ENCODE measurements at regions not wholly inside any gene's neighbourhood (a gene's known extent, or its start where the extent isn't known, plus 50 kb on each side); places are given as distances from the start of the nearest gene placed in this dataset.

GRCh38 chr6:44560458-44561059, 173.1 kb downstream of the CDC5L start:
- no peak for DNase-seq (ENCODE audit: low spot score)

GRCh38 chr6:44561060-44561623, 173.6 kb downstream of the CDC5L start:
- no peak for DNase-seq (ENCODE audit: low spot score)

- DNase-seq (ENCODE audit: low spot score): no peak
These were observed 174.5 kb downstream of the CDC5L start for GRCh38 chr6:44561832-44562665.

DNA sequence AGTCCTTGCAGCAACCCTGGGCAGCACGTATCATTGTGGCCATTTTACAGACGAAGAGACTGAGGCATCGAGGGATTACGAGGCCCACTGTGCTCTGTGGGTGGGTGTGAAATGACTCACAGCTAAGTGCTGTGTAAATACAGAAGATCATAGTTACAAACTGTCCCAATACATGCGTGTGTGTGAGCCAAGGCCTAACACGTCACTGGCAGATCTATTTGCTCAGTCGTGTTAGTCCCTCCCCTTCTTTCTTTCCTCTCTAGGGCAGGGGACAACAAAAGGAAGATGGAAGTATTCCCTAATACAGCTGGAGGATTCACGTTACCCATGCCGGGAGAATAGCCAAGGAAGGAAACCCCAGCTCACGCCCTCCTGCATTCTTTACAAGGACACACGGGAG, 175.9 kb downstream of the CDC5L start:
- no peak for DNase-seq (ENCODE audit: low spot score)

- no peak for DNase-seq (ENCODE audit: low spot score)
These were observed 177.5 kb downstream of the CDC5L start for GRCh38 chr6:44564906-44565524.

- no peak for DNase-seq (ENCODE audit: low spot score)
These were observed 179.9 kb downstream of the CDC5L start for GRCh38 chr6:44567406-44567805.

GRCh38 chr6:44569131-44569530, 181.6 kb downstream of the CDC5L start:
- no peak for DNase-seq (ENCODE audit: low spot score)

DNA sequence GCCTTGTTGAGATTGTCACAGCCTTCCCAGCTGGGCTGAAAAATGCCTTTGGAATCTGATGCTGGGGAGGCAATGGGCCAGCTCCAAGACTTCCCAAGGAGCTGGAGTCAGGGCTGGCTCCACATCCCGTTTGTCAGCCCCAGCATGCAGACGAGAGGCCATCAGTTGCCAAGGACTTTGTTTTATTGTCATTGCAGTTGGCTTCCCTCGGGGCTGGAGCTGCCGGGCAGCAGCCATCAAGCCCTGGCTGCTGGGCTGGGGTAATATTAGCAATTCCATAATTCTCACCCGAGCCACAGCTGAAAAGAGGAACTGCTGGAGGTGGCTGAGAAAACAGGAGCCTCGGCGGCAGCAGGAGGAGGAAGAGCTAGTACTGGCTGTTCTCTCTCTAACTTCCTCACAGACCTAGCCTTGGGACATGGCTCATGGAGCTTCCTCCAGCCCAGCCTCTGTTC, 182.5 kb downstream of the CDC5L start:
- no peak for DNase-seq (ENCODE audit: low spot score)

GRCh38 chr6:44571510-44571909, 184.0 kb downstream of the CDC5L start:
- no peak for DNase-seq (ENCODE audit: low spot score)

DNA sequence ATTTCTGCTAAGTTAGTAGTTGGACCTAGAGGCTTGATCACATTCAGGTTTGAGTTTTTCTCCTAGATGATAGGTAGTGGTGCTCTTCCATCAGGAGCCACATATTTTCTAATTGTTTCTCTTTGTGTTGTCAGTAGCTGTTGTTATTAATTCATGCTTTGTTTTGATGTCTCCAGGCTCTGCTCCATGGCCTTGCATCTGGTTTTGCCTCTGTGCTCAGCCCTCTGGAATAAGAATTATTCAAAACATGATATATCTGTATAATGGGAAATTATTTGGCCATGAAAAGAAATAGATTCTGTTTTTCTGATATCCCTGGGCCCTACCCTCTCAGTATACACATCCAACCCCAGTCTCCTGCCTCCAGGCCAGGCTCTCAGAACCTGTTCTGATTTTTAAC, 184.8 kb downstream of the CDC5L start:
- DNase-seq (ENCODE audit: low spot score): no peak

- no peak for DNase-seq (ENCODE audit: low spot score)
These were observed 188.1 kb downstream of the CDC5L start for GRCh38 chr6:44575644-44576043.

- DNase-seq (ENCODE audit: low spot score): no peak
These were observed 188.7 kb downstream of the CDC5L start for GRCh38 chr6:44576132-44576631.

GRCh38 chr6:44580901-44581300, 193.4 kb downstream of the CDC5L start:
- no peak for DNase-seq (ENCODE audit: low spot score)

DNA sequence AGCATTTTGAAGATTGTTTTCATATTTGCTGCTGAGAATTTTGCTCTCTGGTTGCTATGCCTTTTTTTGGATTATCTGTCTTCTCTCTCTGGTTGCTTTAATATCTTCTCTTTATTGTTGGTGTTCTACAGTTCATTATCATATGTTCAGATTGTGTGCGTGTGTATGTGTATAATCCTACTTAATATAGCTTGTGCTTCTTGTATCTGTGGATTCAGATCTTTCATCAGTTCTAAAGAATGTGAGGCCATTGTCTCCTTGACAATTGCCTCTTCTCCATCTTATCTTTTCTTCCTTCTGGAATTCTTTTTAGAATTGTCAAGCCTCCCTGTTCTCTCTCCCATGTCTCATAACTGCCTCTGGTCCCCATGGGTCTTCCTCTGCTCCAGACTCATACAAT, 195.4 kb downstream of the CDC5L start:
- DNase-seq (ENCODE audit: low spot score): no peak

GRCh38 chr6:44590471-44590870, 203.0 kb downstream of the CDC5L start:
- DNase-seq (ENCODE audit: low spot score): no peak

- peak; percentile 61 for DNase-seq (ENCODE audit: low spot score)
These were observed 206.0 kb downstream of the CDC5L start for GRCh38 chr6:44593539-44593944.

- no peak for DNase-seq (ENCODE audit: low spot score)
These were observed 207.0 kb downstream of the CDC5L start for GRCh38 chr6:44594481-44594880.

DNA sequence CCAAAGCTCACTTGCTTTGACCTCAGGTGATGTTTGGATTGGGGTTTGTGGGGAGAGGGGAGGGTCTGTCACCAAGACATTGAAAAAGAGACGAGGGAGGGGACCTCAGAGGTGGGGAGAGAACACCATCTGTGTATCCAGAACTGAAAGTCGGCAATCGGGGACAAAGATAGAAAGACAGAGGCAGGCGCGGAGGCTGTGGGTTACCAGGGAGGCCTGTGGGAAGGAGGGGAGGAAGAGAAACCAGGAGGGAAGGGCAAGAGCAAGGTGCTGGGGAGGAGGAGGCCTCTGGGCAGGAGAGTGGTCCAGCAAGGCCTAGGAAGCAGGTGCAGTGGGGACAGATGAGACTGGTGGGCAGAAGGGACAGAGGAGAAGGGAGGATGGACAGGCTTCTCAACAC, 211.2 kb downstream of the CDC5L start:
- no peak for DNase-seq (ENCODE audit: low spot score)

- DNase-seq (ENCODE audit: low spot score): no peak
These were observed 212.2 kb downstream of the CDC5L start for GRCh38 chr6:44599672-44600071.

DNA sequence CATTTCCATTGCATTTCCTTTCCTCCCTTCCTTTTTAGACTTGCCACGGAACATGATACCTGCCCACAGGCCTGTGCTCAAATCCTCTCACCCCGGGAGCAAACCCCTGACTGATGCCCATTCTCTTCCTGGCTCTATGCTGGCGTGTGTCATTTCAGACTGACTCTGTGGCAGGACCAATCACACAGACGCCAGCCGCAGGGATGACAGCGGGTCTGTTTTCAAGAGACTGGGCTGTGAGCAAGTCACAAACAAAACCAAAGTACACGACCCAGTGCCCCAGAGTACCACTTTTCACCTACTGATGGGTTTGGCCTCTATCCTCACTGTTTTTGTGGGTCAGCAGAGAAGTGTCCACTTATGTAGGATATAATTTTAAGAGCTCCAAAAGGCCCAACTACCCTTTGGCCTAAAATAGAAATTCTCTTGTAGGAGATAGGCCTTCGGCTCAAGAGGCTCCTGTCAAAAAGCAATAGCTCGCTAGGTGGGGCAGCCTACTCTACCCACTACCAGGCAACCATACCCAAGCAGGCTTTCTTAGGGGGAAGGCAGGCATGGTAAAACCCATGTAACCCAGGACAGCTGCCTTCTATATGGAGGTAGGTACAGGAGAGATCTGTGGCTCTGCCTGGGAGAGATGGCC, 215.7 kb downstream of the CDC5L start:
- DNase-seq (ENCODE audit: low spot score): no peak

- DNase-seq (ENCODE audit: low spot score): no peak
These were observed 219.0 kb downstream of the CDC5L start for GRCh38 chr6:44606504-44606903.

- DNase-seq (ENCODE audit: low spot score): no peak
These were observed 219.5 kb downstream of the CDC5L start for GRCh38 chr6:44606976-44607375.

Data from kidney tubule cell (primary cell).